ENCODE measurements at regions not wholly inside any gene's neighbourhood (a gene's known extent, or its start where the extent isn't known, plus 50 kb on each side); places are given as distances from the start of the nearest gene placed in this dataset.

DNA sequence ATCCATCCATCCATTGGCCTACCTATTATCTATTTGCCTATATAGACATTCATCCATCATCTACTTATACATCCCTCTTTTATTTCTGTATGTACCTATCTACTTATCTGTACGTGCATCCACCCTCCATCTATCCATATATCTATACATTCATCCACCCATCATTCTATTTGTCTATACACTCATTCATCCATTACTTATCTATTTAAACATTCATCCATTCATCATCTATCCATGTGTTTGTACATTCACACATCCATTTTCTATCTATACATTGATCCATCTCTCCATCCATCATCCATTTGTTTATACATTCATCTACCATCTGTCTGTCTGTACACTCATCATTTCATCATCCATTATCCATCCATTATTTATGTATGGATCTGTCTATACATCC, 365.7 kb upstream of the RBFOX1 start:
- TF ChIP-seq, protein P1, sequence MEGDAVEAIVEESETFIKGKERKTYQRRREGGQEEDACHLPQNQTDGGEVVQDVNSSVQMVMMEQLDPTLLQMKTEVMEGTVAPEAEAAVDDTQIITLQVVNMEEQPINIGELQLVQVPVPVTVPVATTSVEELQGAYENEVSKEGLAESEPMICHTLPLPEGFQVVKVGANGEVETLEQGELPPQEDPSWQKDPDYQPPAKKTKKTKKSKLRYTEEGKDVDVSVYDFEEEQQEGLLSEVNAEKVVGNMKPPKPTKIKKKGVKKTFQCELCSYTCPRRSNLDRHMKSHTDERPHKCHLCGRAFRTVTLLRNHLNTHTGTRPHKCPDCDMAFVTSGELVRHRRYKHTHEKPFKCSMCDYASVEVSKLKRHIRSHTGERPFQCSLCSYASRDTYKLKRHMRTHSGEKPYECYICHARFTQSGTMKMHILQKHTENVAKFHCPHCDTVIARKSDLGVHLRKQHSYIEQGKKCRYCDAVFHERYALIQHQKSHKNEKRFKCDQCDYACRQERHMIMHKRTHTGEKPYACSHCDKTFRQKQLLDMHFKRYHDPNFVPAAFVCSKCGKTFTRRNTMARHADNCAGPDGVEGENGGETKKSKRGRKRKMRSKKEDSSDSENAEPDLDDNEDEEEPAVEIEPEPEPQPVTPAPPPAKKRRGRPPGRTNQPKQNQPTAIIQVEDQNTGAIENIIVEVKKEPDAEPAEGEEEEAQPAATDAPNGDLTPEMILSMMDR (IDR thresholded peaks at IDR 0.05), result no peak
- no peak for TF ChIP-seq POLR2A (IDR thresholded peaks at IDR 0.05)
